Mesothelial cell of epicardium (in vitro differentiated cells): ENCODE measurements at regions not wholly inside any gene's neighbourhood (a gene's known extent, or its start where the extent isn't known, plus 50 kb on each side); places are given as distances from the start of the nearest gene placed in this dataset.

Experiments
- DNase-seq, 2 experiments: peaks; one replicate each; pipeline ENCODE4 v3.0.0; 2021; ENCODE audit warnings: low spot score in 2 of 2; ENCODE audit not compliant: unreplicated experiment in 2 of 2
- H3K27ac Mint-ChIP-seq: 2 replicates; pipeline ENCODE4 v1.8.0; 2021; ENCODE audit warnings: mixed read lengths
- H3K27me3 Mint-ChIP-seq: 2 replicates; pipeline ENCODE4 v1.8.0; 2021; ENCODE audit warnings: low read depth, mixed read lengths
- H3K36me3 Mint-ChIP-seq: 2 replicates; pipeline ENCODE4 v1.8.0; 2021; ENCODE audit warnings: mixed read lengths
- H3K4me1 Mint-ChIP-seq: 2 replicates; pipeline ENCODE4 v1.8.0; 2021; ENCODE audit warnings: mixed read lengths
- H3K4me3 Mint-ChIP-seq: 2 replicates; pipeline ENCODE4 v1.8.0; 2021; ENCODE audit warnings: mild to moderate bottlenecking, moderate library complexity, mixed read lengths
- H3K9me3 Mint-ChIP-seq: 2 replicates; pipeline ENCODE4 v1.8.0; 2021; ENCODE audit warnings: mixed read lengths
- TF ChIP-seq, protein P1 (sequence below): fragments of 200-600 bp; sonication (generic); IDR thresholded peaks from one replicate; pipeline ENCODE4 v1.5.0; 2021; ENCODE audit warnings: antibody characterized with exemption; ENCODE audit not compliant: unreplicated experiment

DNA sequence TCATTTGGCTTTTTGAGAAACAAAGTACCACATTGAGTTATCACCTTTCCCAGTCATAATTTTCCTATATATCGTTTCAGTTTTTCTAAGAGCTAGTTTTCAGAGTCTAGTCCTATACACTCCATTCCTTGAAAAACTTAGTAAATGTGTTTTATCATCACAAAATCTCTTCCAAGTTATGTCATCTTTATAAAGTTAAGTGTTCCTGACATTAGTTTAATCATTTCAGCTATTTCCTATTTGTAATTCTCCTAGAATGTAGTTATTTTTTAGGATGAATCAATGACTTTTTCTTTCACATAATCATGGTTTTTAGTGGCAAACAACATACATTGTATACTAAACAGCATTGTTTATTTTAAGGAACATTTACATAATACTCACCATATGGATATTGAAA lies 191.7 kb upstream of the BET1 start:
- TF ChIP-seq, protein P1, sequence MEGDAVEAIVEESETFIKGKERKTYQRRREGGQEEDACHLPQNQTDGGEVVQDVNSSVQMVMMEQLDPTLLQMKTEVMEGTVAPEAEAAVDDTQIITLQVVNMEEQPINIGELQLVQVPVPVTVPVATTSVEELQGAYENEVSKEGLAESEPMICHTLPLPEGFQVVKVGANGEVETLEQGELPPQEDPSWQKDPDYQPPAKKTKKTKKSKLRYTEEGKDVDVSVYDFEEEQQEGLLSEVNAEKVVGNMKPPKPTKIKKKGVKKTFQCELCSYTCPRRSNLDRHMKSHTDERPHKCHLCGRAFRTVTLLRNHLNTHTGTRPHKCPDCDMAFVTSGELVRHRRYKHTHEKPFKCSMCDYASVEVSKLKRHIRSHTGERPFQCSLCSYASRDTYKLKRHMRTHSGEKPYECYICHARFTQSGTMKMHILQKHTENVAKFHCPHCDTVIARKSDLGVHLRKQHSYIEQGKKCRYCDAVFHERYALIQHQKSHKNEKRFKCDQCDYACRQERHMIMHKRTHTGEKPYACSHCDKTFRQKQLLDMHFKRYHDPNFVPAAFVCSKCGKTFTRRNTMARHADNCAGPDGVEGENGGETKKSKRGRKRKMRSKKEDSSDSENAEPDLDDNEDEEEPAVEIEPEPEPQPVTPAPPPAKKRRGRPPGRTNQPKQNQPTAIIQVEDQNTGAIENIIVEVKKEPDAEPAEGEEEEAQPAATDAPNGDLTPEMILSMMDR: no peak
- Mint-ChIP-seq H3K27ac (no peak overlapping the region), H3K4me1 (peaks cover 3% of the 10 kb centered on the region), H3K36me3 (no peaks in the 10 kb centered on the region), H3K27me3 (no peaks in the 10 kb centered on the region), H3K9me3 (peaks cover 9% of the 10 kb centered on the region), H3K4me3 (no peak overlapping the region)
- no peak for DNase-seq

DNA sequence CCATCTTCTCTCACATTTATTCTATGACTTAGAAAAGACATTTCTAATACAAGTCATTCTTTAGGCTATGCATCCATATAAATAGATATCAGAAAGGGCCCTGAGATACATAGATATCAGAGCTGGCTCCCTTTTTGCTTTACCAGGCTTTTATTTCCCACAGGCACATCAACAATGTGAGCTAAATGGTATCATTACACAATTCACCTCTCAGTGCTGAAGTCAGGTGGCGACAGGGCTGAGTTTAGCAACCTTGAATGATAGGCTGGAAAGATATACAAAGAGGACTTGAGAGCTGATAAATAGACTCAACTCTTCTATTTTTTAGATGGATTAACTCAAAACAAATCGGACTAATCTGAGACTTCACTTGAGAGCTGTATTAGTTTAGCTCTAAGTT lies 189.2 kb upstream of the COL1A2 start:
- Mint-ChIP-seq H3K9me3 (peaks cover 8% of the 10 kb centered on the region), H3K27ac (no peak overlapping the region), H3K4me1 (no peaks in the 10 kb centered on the region), H3K27me3 (no peaks in the 10 kb centered on the region), H3K4me3 (no peak overlapping the region), H3K36me3 (no peaks in the 10 kb centered on the region)
- DNase-seq: no peak
- TF ChIP-seq, protein P1: no peak

DNA sequence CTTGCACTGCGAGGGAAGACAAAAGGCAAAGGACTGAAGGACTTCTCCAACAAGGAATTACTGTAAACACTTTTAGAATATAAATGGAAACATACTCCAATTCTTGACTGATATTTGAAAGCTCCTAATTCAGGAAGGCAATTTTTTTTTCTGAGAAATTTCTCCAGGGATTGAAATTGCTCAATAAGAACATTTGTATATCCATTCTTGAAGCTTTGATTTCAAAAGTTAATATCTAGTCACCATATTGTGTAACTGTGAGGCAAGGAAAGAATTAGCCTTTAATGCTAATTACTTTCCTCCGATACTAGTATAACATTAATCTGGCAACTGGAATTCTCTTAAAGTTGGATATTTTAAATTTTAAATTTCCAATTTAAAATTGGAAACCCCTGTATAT lies 188.4 kb upstream of the COL1A2 start:
- Mint-ChIP-seq H3K9me3 (peaks cover 6% of the 10 kb centered on the region), H3K27me3 (no peaks in the 10 kb centered on the region), H3K36me3 (no peaks in the 10 kb centered on the region), H3K4me3 (no peak overlapping the region), H3K27ac (no peak overlapping the region), H3K4me1 (no peaks in the 10 kb centered on the region)
- no peak for DNase-seq
- TF ChIP-seq, protein P1: no peak

DNA sequence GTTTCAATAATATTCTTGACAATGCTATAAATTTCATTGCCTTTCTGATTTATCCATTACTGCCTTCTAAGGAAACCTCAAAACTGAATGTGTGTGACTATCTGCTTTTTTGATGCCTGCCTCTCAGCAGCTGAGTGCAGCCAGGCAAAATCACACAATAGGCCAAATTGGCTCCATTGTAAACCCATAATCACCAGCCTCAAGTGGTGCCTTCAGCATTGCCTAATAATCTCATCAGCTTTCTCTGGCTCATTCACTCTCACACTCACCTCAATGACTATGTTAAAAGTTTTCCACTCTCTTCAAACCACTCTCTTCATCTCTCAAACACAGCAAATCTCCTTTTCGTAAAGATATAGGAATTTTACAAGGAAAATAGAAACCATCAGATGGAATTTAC lies 182.5 kb upstream of the COL1A2 start:
- H3K27me3 Mint-ChIP-seq: no peaks in the 10 kb centered on the region
- TF ChIP-seq, protein P1: no peak
- H3K4me3 Mint-ChIP-seq: no peak overlapping the region
- no peaks in the 10 kb centered on the region for H3K36me3 Mint-ChIP-seq
- DNase-seq: no peak
- peaks cover 6% of the 10 kb centered on the region for H3K9me3 Mint-ChIP-seq
- H3K27ac Mint-ChIP-seq: no peak overlapping the region
- no peaks in the 10 kb centered on the region for H3K4me1 Mint-ChIP-seq

DNA sequence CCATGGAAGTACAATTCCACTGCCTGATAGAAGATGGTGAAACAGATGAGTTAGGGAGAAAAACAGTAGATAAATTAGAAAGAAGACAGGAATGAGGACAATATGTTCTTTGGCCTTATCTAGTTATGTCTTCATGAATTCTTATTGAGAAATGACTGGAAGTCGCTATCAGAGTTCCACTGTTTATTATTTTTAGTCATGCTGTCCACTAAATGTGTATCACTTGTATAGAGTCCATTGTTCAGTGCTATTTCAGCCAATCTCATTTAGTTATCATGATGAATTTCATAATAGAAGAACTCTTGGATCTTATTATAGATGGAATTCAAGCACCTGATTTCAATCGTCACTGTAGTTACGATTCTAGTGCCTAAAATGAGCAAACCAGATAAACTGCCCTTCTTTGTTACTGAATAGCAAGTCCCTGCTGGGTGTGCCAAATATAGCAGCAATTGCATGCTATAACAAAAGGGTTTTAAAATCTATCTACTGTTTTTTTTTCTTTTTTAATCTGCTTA lies 177.7 kb upstream of the COL1A2 start:
- no peaks in the 10 kb centered on the region for H3K27me3 Mint-ChIP-seq
- H3K9me3 Mint-ChIP-seq: no peaks in the 10 kb centered on the region
- H3K27ac Mint-ChIP-seq: no peak overlapping the region
- no peak overlapping the region for H3K4me3 Mint-ChIP-seq
- H3K36me3 Mint-ChIP-seq: no peaks in the 10 kb centered on the region
- DNase-seq: no peak
- H3K4me1 Mint-ChIP-seq: no peaks in the 10 kb centered on the region
- TF ChIP-seq, protein P1: no peak

DNA sequence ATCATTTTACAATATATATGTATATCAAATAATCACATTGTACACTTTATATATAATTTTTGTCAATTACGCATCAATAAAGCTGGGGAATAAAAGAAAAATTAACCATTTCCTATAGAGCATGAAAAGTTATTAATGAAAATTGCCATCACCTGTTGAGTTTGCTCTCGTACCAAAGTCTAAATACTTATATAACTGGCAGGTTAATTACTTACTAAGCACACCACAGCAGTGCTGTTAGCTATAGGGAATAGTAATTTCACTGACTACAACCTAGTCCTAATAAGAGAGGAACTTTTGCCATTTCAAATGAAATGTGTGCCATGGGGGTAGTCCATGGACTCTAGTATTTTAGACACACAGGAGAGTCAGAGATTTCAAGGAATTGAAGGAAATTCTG lies 176.9 kb upstream of the COL1A2 start:
- DNase-seq: no peak
- no peak overlapping the region for H3K4me3 Mint-ChIP-seq
- no peaks in the 10 kb centered on the region for H3K27me3 Mint-ChIP-seq
- no peaks in the 10 kb centered on the region for H3K4me1 Mint-ChIP-seq
- no peaks in the 10 kb centered on the region for H3K36me3 Mint-ChIP-seq
- TF ChIP-seq, protein P1: no peak
- H3K9me3 Mint-ChIP-seq: no peaks in the 10 kb centered on the region
- H3K27ac Mint-ChIP-seq: no peak overlapping the region
